SK-N-SH (cell line): ENCODE measurements at regions not wholly inside any gene's neighbourhood (a gene's known extent, or its start where the extent isn't known, plus 50 kb on each side); places are given as distances from the start of the nearest gene placed in this dataset.

Experiments used
- CTCF ChIP-seq: fragments of 200-600 bp; sonication (generic); IDR thresholded peaks from 2 replicates; pipeline ENCODE4 v1.6.1; 2017; ENCODE audit warnings: antibody characterized with exemption, mild to moderate bottlenecking, moderate library complexity
- FOXM1 ChIP-seq: IDR thresholded peaks from 2 replicates; pipeline ENCODE4 v1.4.0; 2012; ENCODE audit warnings: low read depth, mild to moderate bottlenecking
- GABPA ChIP-seq: IDR thresholded peaks from 2 replicates; pipeline ENCODE4 v1.4.0; 2012; ENCODE audit warnings: low read depth, mild to moderate bottlenecking
- POLR2AphosphoS5 ChIP-seq: IDR thresholded peaks from 2 replicates; pipeline ENCODE4 v1.6.1; 2012; ENCODE audit warnings: low read depth, low read length
- RCOR1 ChIP-seq: fragments of 150-350 bp; IDR thresholded peaks from 2 replicates; pipeline ENCODE4 v1.6.1; 2017; ENCODE audit warnings: antibody characterized with exemption, low read length
- TAF1 ChIP-seq: IDR thresholded peaks from 2 replicates; pipeline ENCODE4 v1.6.1; 2012; ENCODE audit warnings: low read depth, mild to moderate bottlenecking, low read length, moderate library complexity, borderline replicate concordance

- TF ChIP-seq CTCF: no peak
- TF ChIP-seq RCOR1: no peak
- no peak for TF ChIP-seq FOXM1
- no peak for TF ChIP-seq GABPA
- TF ChIP-seq TAF1: no peak
- no peak for TF ChIP-seq POLR2AphosphoS5
These were observed 236.9 kb upstream of the HES1 start for GRCh38 chr3:193899001-193899400.
